ENCODE measurements at regions not wholly inside any gene's neighbourhood (a gene's known extent, or its start where the extent isn't known, plus 50 kb on each side); places are given as distances from the start of the nearest gene placed in this dataset.

DNA sequence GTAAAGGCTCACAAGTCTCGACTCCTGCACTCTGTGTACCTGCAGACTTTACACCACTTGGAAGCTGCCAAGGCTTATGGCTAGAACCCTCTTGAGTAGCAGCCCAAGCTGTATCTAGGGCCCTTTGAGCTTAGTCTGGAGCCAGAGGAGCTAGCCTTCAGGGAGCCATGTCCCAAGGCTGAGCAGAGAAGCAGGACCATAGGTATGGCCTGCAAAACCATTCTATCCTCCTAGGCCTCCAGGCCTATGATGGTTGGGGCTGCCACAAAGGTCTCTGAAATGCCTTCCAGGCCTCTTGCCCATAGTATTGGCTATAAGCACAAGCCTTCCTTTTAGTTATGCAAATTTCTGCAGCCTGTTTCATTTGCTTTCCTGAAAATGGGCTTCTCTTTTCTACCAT is 380.7 kb upstream of the CPXCR1 start:
- TF ChIP-seq, protein P1, sequence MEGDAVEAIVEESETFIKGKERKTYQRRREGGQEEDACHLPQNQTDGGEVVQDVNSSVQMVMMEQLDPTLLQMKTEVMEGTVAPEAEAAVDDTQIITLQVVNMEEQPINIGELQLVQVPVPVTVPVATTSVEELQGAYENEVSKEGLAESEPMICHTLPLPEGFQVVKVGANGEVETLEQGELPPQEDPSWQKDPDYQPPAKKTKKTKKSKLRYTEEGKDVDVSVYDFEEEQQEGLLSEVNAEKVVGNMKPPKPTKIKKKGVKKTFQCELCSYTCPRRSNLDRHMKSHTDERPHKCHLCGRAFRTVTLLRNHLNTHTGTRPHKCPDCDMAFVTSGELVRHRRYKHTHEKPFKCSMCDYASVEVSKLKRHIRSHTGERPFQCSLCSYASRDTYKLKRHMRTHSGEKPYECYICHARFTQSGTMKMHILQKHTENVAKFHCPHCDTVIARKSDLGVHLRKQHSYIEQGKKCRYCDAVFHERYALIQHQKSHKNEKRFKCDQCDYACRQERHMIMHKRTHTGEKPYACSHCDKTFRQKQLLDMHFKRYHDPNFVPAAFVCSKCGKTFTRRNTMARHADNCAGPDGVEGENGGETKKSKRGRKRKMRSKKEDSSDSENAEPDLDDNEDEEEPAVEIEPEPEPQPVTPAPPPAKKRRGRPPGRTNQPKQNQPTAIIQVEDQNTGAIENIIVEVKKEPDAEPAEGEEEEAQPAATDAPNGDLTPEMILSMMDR (IDR thresholded peaks at IDR 0.05; ENCODE audit: insufficient read depth, low read depth, low read length) = no peak
- no peak for TF ChIP-seq EZH2 (IDR thresholded peaks at IDR 0.05; ENCODE audit: insufficient read depth, low read length)

Measured in astrocyte (in vitro differentiated cells and primary cell).